Endothelial cell of umbilical vein (primary cell): ENCODE measurements at regions not wholly inside any gene's neighbourhood (a gene's known extent, or its start where the extent isn't known, plus 50 kb on each side); places are given as distances from the start of the nearest gene placed in this dataset.

ENCODE experiments used
- BruUV-seq: library from RNA; stranded (reverse); fragments of 400-500 nt; replicated peaks from 2 replicates; lab custom pipeline; 2021; lab: Mats Ljungman, UMichigan
- CTCF ChIA-PET: fragments of 300-600, 350-600 bp; sonication (Branson Sonifier 250); formaldehyde crosslinking; loops from one replicate; lab custom pipeline; 2021; ENCODE audit warnings: antibody characterized with exemption, inconsistent platforms; lab: Charles Lee
- POLR2A ChIA-PET: fragments of 300-600, 350-600 bp; sonication (Branson Sonifier 250); formaldehyde crosslinking; loops from one replicate; lab custom pipeline; 2021; ENCODE audit warnings: antibody characterized with exemption, inconsistent platforms; lab: Charles Lee
- DNase-seq: peaks from one replicate; pipeline ENCODE4 v3.0.0-alpha.2; 2011; ENCODE audit warnings: low read depth, low spot score
- FAIRE-seq: peaks from 2 replicates; lab custom pipeline; 2011; peaks lifted over from hg19 to GRCh38; lab: Jason Lieb, UNC
- H2AFZ ChIP-seq: 2 replicates; pipeline ENCODE4 v1.6.0; 2012; ENCODE audit warnings: low read depth, low read length, control low read depth, inconsistent platforms
- H3K27ac ChIP-seq: 2 replicates; pipeline ENCODE4 v1.5.1; 2011; ENCODE audit warnings: low read depth, mild to moderate bottlenecking, control low read depth, low read length, moderate library complexity; ENCODE audit not compliant: insufficient read depth
- H3K27me3 ChIP-seq, 2 experiments: 2 replicates each; pipeline versions ENCODE4 v1.6.0 to v1.6.1; 2011; ENCODE audit warnings: low read length in 2 of 2, mixed read lengths in 1 of 2; ENCODE audit not compliant: control insufficient read depth in 2 of 2, insufficient read depth in 2 of 2
- H3K36me3 ChIP-seq, 2 experiments: 2 replicates in 1 of 2; 3 replicates in 1 of 2; pipeline ENCODE4 v1.5.1; 2011; ENCODE audit warnings: low read length in 2 of 2, mild to moderate bottlenecking in 1 of 2, moderate library complexity in 1 of 2; ENCODE audit not compliant: control insufficient read depth in 2 of 2, insufficient read depth in 2 of 2; ENCODE audit errors: extremely low read depth in 1 of 2
- H3K4me1 ChIP-seq: 3 replicates; pipeline ENCODE4 v1.5.1; 2011; ENCODE audit warnings: mild to moderate bottlenecking, low read length; ENCODE audit not compliant: control insufficient read depth, insufficient read depth; ENCODE audit errors: extremely low read depth
- H3K4me2 ChIP-seq: 2 replicates; pipeline ENCODE4 v1.6.1; 2011; ENCODE audit warnings: low read length, control low read depth, mixed read lengths; ENCODE audit not compliant: insufficient read depth
- H3K4me3 ChIP-seq, 3 experiments: fragments of 200-600 bp in 1 of 3; sonication (generic), shearing (Covaris generic) in 1 of 3; replicated peaks in 1 of 3; 2 replicates each; pipeline ENCODE4 v1.5.1; 2011 to 2016; ENCODE audit warnings: control low read depth in 3 of 3, low read length in 3 of 3, mild to moderate bottlenecking in 2 of 3, inconsistent platforms in 1 of 3, low read depth in 1 of 3, moderate library complexity in 1 of 3; ENCODE audit not compliant: insufficient read depth in 1 of 3
- H3K79me2 ChIP-seq: 2 replicates; pipeline ENCODE4 v1.6.0; 2012; ENCODE audit warnings: low read length, inconsistent platforms; ENCODE audit not compliant: control insufficient read depth, insufficient read depth
- H3K9ac ChIP-seq: replicated peaks from 2 replicates; pipeline ENCODE3; 2011; ENCODE audit warnings: low read length, control low read depth; ENCODE audit not compliant: insufficient read depth; ENCODE audit errors: extremely low read depth
- H3K9me1 ChIP-seq: replicated peaks from 3 replicates; pipeline ENCODE4 v1.6.0; 2011; ENCODE audit warnings: mild to moderate bottlenecking, low read length; ENCODE audit not compliant: control insufficient read depth, insufficient read depth; ENCODE audit errors: extremely low read depth
- H3K9me3 ChIP-seq: replicated peaks from 2 replicates; pipeline ENCODE4 v1.5.1; 2012; ENCODE audit warnings: low read length, inconsistent platforms; ENCODE audit not compliant: control insufficient read depth, insufficient read depth
- H4K20me1 ChIP-seq: replicated peaks from 2 replicates; pipeline ENCODE3; 2011; ENCODE audit warnings: mild to moderate bottlenecking, low read length; ENCODE audit not compliant: control insufficient read depth, insufficient read depth; ENCODE audit errors: extremely low read depth
- CTCF ChIP-seq, 2 donors: IDR thresholded peaks; 1 replicate in 1 of 2; 2 replicates in 1 of 2; pipeline ENCODE4 v1.5.1; 2011; ENCODE audit warnings: low read length in 2 of 2, mild to moderate bottlenecking in 2 of 2, moderate library complexity in 2 of 2, control low read depth in 1 of 2, inconsistent platforms in 1 of 2, low read depth in 1 of 2; ENCODE audit not compliant: insufficient read depth in 1 of 2; ENCODE audit errors: extremely low read depth in 1 of 2
- EZH2 ChIP-seq: IDR thresholded peaks from 2 replicates; pipeline ENCODE4 v1.6.1; 2012; ENCODE audit warnings: borderline replicate concordance, low read depth, mild to moderate bottlenecking, moderate library complexity, low read length, inconsistent platforms; ENCODE audit not compliant: severe bottlenecking
- FOS ChIP-seq: IDR thresholded peaks from 2 replicates; pipeline ENCODE4 v1.6.1; 2011; ENCODE audit warnings: mild to moderate bottlenecking, low read length, moderate library complexity, borderline replicate concordance; ENCODE audit not compliant: insufficient read depth
- GATA2 ChIP-seq: IDR thresholded peaks from 2 replicates; pipeline ENCODE4 v1.7.0; 2011; ENCODE audit warnings: low read depth, mild to moderate bottlenecking, moderate library complexity, mixed read lengths, low read length; ENCODE audit not compliant: insufficient read length, insufficient read depth
- JUN ChIP-seq: IDR thresholded peaks from 2 replicates; pipeline ENCODE4 v1.6.1; 2011; ENCODE audit warnings: borderline replicate concordance, low read depth; ENCODE audit not compliant: insufficient read length, insufficient read depth
- MAX ChIP-seq: IDR thresholded peaks from 2 replicates; pipeline ENCODE4 v1.6.1; 2011; ENCODE audit not compliant: insufficient read depth, insufficient read length
- MYC ChIP-seq: IDR thresholded peaks from one replicate; pipeline ENCODE4 v1.6.1; 2011; ENCODE audit warnings: mild to moderate bottlenecking, low read depth, low read length
- POLR2A ChIP-seq: IDR thresholded peaks from 2 replicates; pipeline ENCODE4 v1.6.1; 2012; ENCODE audit warnings: low read depth, mild to moderate bottlenecking, control low read depth, low read length
- POLR2AphosphoS5 ChIP-seq: IDR thresholded peaks from 2 replicates; pipeline ENCODE4 v1.6.1; 2012; ENCODE audit warnings: low read depth, mild to moderate bottlenecking, control low read depth, low read length, moderate library complexity; ENCODE audit not compliant: insufficient read depth
- dilution Hi-C: fragments of 300-500 bp; cut with MboI; formaldehyde crosslinking; loops from one replicate; pipeline ENCODE4 v1.15.0; 2019; ENCODE audit warnings: low sequenced_read_pairs; ENCODE audit not compliant: extremely low pct_ligation_motif_present
- intact Hi-C: fragments of 100-400 bp; cut with micrococcal nuclease; formaldehyde crosslinking; loops from one replicate; pipeline ENCODE4 v1.10.0; 2022

- Histone ChIP-seq H3K9me3 (peaks cover 3% of the 10 kb centered on the region), H3K9ac (no peak overlapping the region), H3K4me3 (no peak overlapping the region), H3K27ac (no peak overlapping the region), H4K20me1 (no peaks in the 10 kb centered on the region), H2AFZ (no peak overlapping the region), H3K9me1 (no peaks in the 10 kb centered on the region), H3K27me3 (no peaks in the 10 kb centered on the region), H3K4me1 (no peaks in the 10 kb centered on the region), H3K79me2 (no peaks in the 10 kb centered on the region), H3K4me2 (no peak overlapping the region), H3K36me3 (no peaks in the 10 kb centered on the region)
- FAIRE-seq (no peak), DNase-seq (no peak)
- no peak for TF ChIP-seq JUN
- TF ChIP-seq CTCF (IDR thresholded peaks at IDR 0.05; ENCODE audit: extremely low read depth in 1 of 2, insufficient read depth in 1 of 2, low read depth in 1 of 2, low read length in 2 of 2): no peak
- no peak for TF ChIP-seq POLR2AphosphoS5
- no peak for TF ChIP-seq GATA2
- TF ChIP-seq EZH2: no peak
- no peak for TF ChIP-seq FOS
- no peak for TF ChIP-seq MAX
- TF ChIP-seq POLR2A: no peak
- no peak for TF ChIP-seq MYC
- intact Hi-C loops (no loop called here), dilution Hi-C loops (no loop called here)
- CTCF ChIA-PET: no interaction called here
- POLR2A ChIA-PET: no interaction called here
- no TSS peak for BruUV-seq
Measured at GRCh38 chr18:30234755-30235154, 807.8 kb downstream of the DSC3 start.
